Neural cell (in vitro differentiated cells): ENCODE measurements at regions not wholly inside any gene's neighbourhood (a gene's known extent, or its start where the extent isn't known, plus 50 kb on each side); places are given as distances from the start of the nearest gene placed in this dataset.

ENCODE experiments used
- EP300 ChIP-seq: fragments of 450-650 bp; conservative IDR thresholded peaks from 2 replicates; pipeline ENCODE4 v1.6.1; 2014; ENCODE audit warnings: antibody characterized with exemption, mild to moderate bottlenecking, moderate library complexity; ENCODE audit not compliant: poor library complexity, severe bottlenecking
- EZH2 ChIP-seq: fragments of 200-600, 300-800 bp; shearing (Covaris generic), sonication (generic); IDR thresholded peaks from 2 replicates; pipeline ENCODE4 v1.6.1; 2014; ENCODE audit warnings: antibody characterized with exemption, low read length, borderline replicate concordance, mild to moderate bottlenecking; ENCODE audit not compliant: insufficient read depth, poor library complexity, severe bottlenecking
- POLR2AphosphoS5 ChIP-seq: IDR thresholded peaks from 2 replicates; pipeline ENCODE4 v1.6.1; 2012
- RAD21 ChIP-seq: fragments of 450-650 bp; conservative IDR thresholded peaks from 2 replicates; pipeline ENCODE4 v1.6.1; 2014; ENCODE audit warnings: antibody characterized with exemption, mild to moderate bottlenecking, moderate library complexity
- SMC3 ChIP-seq: fragments of 450-650 bp; conservative IDR thresholded peaks from 2 replicates; pipeline ENCODE4 v1.6.1; 2014; ENCODE audit warnings: antibody characterized with exemption, mild to moderate bottlenecking, moderate library complexity; ENCODE audit not compliant: poor library complexity
- TAF1 ChIP-seq: IDR thresholded peaks from 2 replicates; pipeline ENCODE4 v1.6.1; 2012; ENCODE audit warnings: low read depth
- TF ChIP-seq, protein P1 (sequence below): fragments of 450-650 bp; IDR thresholded peaks from 2 replicates; pipeline ENCODE4 v1.5.1; 2014; ENCODE audit warnings: antibody characterized with exemption, mild to moderate bottlenecking, moderate library complexity; ENCODE audit not compliant: poor library complexity, severe bottlenecking
- TF ChIP-seq, protein P2 (sequence below): IDR thresholded peaks from 2 replicates; pipeline ENCODE4 v1.6.1; 2012; ENCODE audit warnings: borderline replicate concordance

DNA sequence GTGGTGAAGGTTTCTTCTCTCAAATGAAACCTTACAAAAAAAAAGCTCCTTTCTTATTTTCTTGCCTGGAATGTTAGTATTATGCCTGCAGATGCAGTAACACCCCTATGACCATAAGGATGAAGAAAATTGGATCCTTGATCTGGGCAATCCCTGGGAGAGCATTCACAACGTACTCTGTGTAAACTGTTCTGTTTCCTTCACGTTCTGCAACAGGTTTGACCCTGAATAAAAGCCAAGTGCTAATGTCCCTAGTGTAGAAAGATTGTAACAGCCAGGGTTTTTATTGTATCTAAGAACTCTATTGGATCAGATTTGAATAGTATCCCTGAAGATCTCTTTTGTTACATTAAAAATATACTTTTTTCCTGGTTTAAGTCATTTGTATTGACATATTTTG is 1639.6 kb upstream of the ACO1 start:
- TF ChIP-seq, protein P1, sequence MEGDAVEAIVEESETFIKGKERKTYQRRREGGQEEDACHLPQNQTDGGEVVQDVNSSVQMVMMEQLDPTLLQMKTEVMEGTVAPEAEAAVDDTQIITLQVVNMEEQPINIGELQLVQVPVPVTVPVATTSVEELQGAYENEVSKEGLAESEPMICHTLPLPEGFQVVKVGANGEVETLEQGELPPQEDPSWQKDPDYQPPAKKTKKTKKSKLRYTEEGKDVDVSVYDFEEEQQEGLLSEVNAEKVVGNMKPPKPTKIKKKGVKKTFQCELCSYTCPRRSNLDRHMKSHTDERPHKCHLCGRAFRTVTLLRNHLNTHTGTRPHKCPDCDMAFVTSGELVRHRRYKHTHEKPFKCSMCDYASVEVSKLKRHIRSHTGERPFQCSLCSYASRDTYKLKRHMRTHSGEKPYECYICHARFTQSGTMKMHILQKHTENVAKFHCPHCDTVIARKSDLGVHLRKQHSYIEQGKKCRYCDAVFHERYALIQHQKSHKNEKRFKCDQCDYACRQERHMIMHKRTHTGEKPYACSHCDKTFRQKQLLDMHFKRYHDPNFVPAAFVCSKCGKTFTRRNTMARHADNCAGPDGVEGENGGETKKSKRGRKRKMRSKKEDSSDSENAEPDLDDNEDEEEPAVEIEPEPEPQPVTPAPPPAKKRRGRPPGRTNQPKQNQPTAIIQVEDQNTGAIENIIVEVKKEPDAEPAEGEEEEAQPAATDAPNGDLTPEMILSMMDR, result no peak
- TF ChIP-seq RAD21 (no peak), EP300 (no peak), EZH2 (no peak), TAF1 (no peak), POLR2AphosphoS5 (no peak), SMC3 (no peak)
- TF ChIP-seq, protein P2, sequence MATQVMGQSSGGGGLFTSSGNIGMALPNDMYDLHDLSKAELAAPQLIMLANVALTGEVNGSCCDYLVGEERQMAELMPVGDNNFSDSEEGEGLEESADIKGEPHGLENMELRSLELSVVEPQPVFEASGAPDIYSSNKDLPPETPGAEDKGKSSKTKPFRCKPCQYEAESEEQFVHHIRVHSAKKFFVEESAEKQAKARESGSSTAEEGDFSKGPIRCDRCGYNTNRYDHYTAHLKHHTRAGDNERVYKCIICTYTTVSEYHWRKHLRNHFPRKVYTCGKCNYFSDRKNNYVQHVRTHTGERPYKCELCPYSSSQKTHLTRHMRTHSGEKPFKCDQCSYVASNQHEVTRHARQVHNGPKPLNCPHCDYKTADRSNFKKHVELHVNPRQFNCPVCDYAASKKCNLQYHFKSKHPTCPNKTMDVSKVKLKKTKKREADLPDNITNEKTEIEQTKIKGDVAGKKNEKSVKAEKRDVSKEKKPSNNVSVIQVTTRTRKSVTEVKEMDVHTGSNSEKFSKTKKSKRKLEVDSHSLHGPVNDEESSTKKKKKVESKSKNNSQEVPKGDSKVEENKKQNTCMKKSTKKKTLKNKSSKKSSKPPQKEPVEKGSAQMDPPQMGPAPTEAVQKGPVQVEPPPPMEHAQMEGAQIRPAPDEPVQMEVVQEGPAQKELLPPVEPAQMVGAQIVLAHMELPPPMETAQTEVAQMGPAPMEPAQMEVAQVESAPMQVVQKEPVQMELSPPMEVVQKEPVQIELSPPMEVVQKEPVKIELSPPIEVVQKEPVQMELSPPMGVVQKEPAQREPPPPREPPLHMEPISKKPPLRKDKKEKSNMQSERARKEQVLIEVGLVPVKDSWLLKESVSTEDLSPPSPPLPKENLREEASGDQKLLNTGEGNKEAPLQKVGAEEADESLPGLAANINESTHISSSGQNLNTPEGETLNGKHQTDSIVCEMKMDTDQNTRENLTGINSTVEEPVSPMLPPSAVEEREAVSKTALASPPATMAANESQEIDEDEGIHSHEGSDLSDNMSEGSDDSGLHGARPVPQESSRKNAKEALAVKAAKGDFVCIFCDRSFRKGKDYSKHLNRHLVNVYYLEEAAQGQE, result no peak
